Muscle layer of duodenum (tissue), 2 donors: ENCODE measurements at regions not wholly inside any gene's neighbourhood (a gene's known extent, or its start where the extent isn't known, plus 50 kb on each side); places are given as distances from the start of the nearest gene placed in this dataset.

Experiments used
- H3K27ac ChIP-seq: one replicate; pipeline ENCODE4 v1.7.0; 2013; ENCODE audit warnings: mild to moderate bottlenecking, low read length
- H3K27me3 ChIP-seq: one replicate; pipeline ENCODE4 v1.7.0; 2013; ENCODE audit warnings: low read depth, mild to moderate bottlenecking, control low read depth, low read length
- H3K36me3 ChIP-seq, 2 donors: one replicate each; pipeline ENCODE4 v1.7.0; 2013; ENCODE audit warnings: low read length in 2 of 2, control low read depth in 1 of 2, mild to moderate bottlenecking in 1 of 2; ENCODE audit not compliant: insufficient read depth in 2 of 2, control insufficient read depth in 1 of 2
- H3K4me1 ChIP-seq, 2 donors: one replicate each; pipeline ENCODE4 v1.7.0; 2013; ENCODE audit warnings: low read length in 2 of 2, mild to moderate bottlenecking in 2 of 2, control low read depth in 1 of 2, moderate library complexity in 1 of 2; ENCODE audit not compliant: insufficient read depth in 2 of 2, control insufficient read depth in 1 of 2
- H3K4me3 ChIP-seq, 2 donors: one replicate each; pipeline ENCODE4 v1.7.0; 2013; ENCODE audit warnings: low read length in 2 of 2, low read depth in 1 of 2, mild to moderate bottlenecking in 1 of 2
- H3K9me3 ChIP-seq, 2 donors: one replicate each; pipeline ENCODE4 v1.7.0; 2013; ENCODE audit warnings: low read length in 2 of 2, control low read depth in 1 of 2, mild to moderate bottlenecking in 1 of 2; ENCODE audit not compliant: control insufficient read depth in 1 of 2
- donor health status: healthy.

DNA sequence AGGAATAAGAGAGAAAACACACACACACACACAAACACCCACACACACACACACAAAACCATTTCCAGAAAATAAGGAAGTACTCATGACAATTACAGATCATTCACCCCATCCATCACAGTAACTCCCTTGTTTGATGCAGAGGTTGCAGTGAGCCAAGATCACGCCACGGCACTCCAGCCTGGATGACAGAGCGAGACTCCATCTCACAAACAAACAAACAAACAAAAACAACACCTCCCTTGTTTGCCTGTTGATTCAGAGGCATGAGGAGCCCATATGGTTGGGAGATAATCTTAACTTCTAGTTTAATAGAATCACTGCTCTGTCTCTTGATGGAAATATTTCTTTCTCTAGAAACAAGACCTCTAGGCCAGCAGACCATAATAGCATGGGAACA lies 2043.5 kb upstream of the AGA start:
- H3K9me3 ChIP-seq, result no peaks in the 10 kb centered on the region

DNA sequence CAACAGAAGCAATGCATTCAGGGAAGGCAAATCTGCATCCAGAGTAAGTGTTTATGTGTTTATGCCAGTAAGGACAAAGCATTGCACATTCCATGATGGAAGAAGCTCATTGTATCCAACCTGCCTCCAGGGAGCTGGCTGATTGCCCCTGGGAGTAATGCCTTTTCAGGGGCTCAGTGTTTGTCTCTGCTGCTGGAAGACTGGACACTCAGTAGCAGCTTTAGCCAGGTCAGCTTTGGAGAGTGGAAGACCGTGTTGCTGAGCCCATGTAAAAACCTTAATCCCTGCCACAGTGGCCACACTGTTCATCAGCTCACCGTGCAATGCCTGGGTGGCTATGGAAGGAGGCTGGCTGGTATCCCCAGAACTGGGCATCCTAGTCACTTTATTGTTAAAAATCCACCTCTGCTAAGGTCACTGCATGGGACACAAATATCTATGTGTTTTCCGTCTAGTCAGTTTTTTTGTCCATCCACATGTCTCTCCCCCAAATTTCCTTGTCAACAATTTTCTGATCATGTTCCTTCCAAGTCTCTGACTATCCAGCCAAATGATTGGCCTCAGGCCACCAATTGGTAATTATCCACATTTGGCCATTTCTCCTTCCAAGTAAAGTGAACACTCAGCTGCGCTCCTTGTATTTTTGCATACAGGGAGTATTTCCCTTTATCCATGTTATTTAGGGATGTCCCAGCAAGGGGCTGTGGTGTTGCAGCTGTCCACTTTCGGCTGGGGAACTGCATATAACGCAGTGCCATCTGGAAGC lies 2044.5 kb upstream of the AGA start:
- no peak overlapping the region for H3K4me3 ChIP-seq
- no peaks in the 10 kb centered on the region for H3K36me3 ChIP-seq
- no peaks in the 10 kb centered on the region for H3K9me3 ChIP-seq
- no peaks in the 10 kb centered on the region for H3K27me3 ChIP-seq
- H3K4me1 ChIP-seq, result no peaks in the 10 kb centered on the region
- H3K27ac ChIP-seq, result no peak overlapping the region

More for the DNA sequence above, 2043.5 kb upstream of the AGA start:
- Histone ChIP-seq H3K27ac (no peak overlapping the region), H3K27me3 (no peaks in the 10 kb centered on the region), H3K4me3 (no peak overlapping the region), H3K4me1 (no peaks in the 10 kb centered on the region), H3K36me3 (no peaks in the 10 kb centered on the region)

DNA sequence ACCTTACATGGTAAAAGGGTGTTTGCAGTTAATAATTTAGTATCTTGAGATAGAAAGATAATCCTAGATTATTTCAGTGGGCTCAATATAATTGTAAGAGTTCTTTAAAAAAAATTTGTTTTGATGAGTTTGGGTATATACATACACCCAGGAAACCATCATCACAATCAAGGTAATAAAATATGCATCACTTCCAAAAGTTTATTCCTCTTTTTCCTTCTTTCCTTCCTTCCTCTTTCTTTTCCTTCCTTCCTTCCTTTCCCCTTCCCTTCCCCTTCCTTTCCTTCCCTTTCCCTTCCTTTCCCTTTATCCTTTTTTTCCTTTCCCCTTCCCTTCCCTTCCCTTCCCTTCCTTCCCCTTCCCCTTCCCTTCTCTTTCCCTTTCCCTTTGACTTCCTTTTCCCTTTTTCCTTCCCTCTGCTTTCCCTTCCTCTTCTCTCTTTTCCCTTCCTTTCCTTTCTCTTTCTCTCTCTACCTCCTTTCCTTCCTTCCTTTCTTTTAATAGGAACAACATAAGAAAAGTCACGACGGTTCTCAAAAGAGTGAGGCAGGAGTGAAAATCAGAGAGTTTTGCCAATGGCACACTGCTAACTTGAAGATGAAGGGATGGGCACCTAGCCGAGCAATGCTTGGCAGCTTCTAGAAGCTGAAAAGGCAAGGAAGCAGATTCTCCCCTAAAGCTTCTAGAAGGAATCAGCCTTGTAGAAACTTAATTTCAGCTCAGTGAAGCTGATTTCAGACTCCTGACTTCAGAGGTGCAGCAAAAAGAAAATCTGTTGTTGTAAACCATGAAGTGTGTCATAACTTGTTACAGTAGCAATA lies 2050.2 kb upstream of the AGA start:
- H3K27ac ChIP-seq, result no peak overlapping the region
- no peaks in the 10 kb centered on the region for H3K27me3 ChIP-seq
- no peaks in the 10 kb centered on the region for H3K4me1 ChIP-seq
- H3K36me3 ChIP-seq, result no peaks in the 10 kb centered on the region
- no peaks in the 10 kb centered on the region for H3K9me3 ChIP-seq
- no peak overlapping the region for H3K4me3 ChIP-seq

DNA sequence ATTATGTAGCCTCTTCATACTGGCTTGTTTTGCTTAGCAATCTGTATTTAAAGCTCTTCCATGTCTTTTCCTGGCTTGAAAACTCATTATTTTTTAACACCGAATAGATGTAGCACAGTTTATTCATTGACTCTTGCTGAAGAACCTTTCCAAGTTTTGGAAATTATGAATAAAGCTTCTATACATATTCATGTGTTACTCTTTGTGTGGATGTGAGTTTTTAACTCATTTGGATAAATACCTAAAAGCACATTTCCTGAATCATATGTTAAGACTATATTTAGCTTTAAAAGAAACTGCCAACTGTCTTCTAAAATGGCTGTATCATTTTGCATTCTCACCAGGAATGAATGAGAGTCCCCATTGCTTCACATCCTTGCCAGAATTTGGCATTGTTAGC lies 2061.7 kb upstream of the AGA start:
- Histone ChIP-seq H3K9me3 (peaks cover 0 to 2% of the 10 kb centered on the region in 2 donors), H3K27me3 (no peaks in the 10 kb centered on the region), H3K4me3 (no peak overlapping the region), H3K27ac (no peak overlapping the region), H3K36me3 (no peaks in the 10 kb centered on the region), H3K4me1 (no peaks in the 10 kb centered on the region)

DNA sequence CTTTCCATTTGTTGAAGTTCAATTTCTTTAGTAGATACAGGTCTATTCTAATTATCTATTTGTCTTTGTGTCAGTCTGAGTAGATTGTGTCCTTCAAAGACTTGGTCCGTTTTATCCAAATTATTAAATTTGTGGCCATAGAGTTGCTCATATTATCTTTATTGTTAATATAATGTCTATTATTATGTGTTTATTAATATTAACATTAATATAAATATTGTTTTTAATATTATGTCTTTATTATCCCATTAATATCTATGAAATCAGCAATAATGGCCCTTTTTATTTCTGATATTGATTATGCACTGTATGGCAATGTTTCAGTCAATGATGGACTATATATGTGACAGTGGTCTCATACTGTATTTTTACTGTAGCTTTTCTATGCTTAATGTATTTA lies 2067.3 kb upstream of the AGA start:
- no peaks in the 10 kb centered on the region for H3K36me3 ChIP-seq
- H3K4me1 ChIP-seq, result no peaks in the 10 kb centered on the region
- H3K27me3 ChIP-seq, result no peaks in the 10 kb centered on the region
- H3K9me3 ChIP-seq, result no peaks in the 10 kb centered on the region
- no peak overlapping the region for H3K27ac ChIP-seq
- H3K4me3 ChIP-seq, result no peak overlapping the region

DNA sequence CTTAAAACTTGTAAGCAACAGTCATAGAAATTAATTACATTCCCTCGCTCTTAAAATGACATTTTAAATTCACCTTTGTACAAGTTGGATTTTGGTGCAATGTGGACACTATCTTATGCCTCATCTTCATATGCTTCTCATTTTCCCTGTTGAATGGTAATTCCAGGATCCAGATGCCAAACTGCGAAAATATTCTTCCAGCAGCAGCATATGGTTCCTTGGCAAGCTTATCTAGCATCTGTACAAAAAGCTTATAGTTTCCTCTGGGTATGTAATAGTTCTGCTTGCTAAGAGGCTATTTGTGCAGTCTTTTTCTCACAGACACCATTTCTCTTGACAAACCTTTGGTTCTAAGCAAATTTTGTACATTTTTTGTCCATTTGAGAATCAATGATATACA lies 2079.7 kb upstream of the AGA start:
- no peaks in the 10 kb centered on the region for H3K36me3 ChIP-seq
- H3K27ac ChIP-seq, result no peak overlapping the region
- no peak overlapping the region for H3K4me3 ChIP-seq
- no peaks in the 10 kb centered on the region for H3K27me3 ChIP-seq
- no peaks in the 10 kb centered on the region for H3K9me3 ChIP-seq
- no peaks in the 10 kb centered on the region for H3K4me1 ChIP-seq

DNA sequence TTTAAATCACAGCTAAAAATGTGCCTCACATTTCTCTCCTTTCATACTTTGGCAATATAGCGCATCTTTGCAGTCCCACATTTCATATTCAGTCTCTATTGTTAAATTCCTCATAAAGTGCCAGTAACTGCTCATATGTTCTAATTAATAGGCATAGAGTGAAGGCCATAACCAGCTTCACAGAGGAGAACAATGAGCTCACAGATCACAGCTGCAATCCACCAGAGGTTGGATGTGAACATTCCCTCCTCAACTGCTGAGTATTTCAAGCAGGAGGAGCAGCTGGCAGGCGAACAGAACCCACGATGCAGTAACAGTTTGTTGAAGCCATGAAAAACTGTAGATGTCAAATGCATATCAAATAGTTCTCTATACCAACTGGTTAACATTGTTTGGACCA lies 2088.7 kb upstream of the AGA start:
- Histone ChIP-seq H3K27me3 (no peaks in the 10 kb centered on the region), H3K4me3 (no peak overlapping the region), H3K9me3 (no peaks in the 10 kb centered on the region), H3K27ac (no peak overlapping the region), H3K4me1 (no peaks in the 10 kb centered on the region), H3K36me3 (no peaks in the 10 kb centered on the region)

DNA sequence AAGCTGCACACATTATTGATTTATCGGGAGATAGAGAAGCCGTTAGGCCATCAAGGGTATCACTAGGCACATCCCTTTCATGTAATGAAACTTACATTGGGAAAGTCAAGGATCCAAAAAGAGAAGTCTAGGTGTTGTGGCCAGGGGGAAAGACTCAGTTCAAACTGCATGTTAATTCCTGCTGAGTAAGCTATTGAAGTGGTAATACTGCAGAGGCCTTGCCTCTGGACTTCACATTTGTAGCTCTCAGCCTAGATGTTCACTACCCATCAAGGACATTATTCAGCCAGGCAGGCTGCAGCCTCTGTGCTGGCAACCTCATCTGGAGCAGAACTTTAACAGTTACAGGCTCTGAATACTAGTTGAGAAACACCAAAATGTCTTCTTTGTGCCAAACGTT lies 2094.5 kb upstream of the AGA start:
- Histone ChIP-seq H3K4me1 (no peaks in the 10 kb centered on the region), H3K9me3 (no peaks in the 10 kb centered on the region), H3K27ac (no peak overlapping the region), H3K36me3 (no peaks in the 10 kb centered on the region), H3K27me3 (no peaks in the 10 kb centered on the region), H3K4me3 (no peak overlapping the region)

DNA sequence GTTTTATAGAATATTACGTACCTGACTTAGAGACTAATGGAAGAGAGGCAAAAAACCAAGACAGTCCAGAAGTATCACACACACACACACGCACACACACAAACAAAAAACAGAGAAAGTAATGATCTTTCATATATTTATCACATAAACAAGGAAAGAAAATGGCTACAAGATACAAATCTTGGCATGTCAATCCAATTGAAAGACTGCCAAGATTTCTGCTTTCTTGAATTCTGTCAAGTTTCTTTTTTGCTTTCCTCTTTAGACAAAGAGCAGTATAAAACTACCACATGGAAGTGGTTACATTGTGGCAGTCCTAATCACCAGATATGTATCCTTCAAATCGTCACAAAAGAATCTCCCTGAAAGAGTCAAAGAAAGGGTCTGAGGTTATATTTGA lies 2097.4 kb upstream of the AGA start:
- Histone ChIP-seq H3K27ac (no peak overlapping the region), H3K4me1 (no peaks in the 10 kb centered on the region), H3K36me3 (no peaks in the 10 kb centered on the region), H3K4me3 (no peak overlapping the region), H3K27me3 (no peaks in the 10 kb centered on the region), H3K9me3 (no peaks in the 10 kb centered on the region)

DNA sequence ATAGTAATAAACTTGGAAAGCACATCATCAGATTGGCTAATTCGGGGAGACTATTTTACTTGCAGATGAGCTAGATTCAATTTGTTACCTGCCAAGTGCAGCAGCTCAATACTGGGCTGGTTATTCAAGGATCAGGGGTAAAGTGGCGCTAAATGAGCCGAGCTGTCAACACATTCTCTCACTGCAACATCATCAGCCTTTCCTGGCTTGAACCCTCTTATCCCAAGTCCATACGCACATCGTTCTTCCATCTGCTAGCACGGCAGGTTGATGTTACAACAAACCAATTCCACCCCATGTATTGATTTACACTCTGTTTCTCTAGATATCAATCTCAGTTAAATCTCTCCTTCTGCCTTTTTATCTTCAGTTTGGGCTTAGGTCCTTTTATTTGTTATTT lies 2101.5 kb upstream of the AGA start:
- no peak overlapping the region for H3K27ac ChIP-seq
- no peak overlapping the region for H3K4me3 ChIP-seq
- H3K36me3 ChIP-seq, result no peaks in the 10 kb centered on the region
- H3K27me3 ChIP-seq, result no peaks in the 10 kb centered on the region
- H3K9me3 ChIP-seq, result peaks cover 0 to 3% of the 10 kb centered on the region in 2 donors
- no peaks in the 10 kb centered on the region for H3K4me1 ChIP-seq

DNA sequence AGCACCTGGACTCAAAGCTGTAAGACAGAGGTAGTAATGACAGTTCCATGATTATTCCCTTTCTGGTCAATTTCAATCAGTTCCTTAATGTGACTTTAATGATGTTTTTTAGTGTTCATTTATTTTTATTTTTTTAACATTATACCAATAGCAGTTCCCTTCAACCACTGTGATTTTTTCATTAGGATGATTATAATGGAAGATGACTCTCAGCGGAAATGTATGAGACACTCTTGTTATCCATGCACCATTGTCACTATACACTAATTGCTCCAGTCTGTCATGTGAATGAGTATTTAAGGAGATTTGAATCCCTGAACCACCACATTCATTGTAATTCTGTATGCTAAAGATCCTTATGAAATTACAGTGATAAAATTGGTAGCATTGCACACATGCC lies 2102.3 kb upstream of the AGA start:
- Histone ChIP-seq H3K27me3 (no peaks in the 10 kb centered on the region), H3K27ac (no peak overlapping the region), H3K36me3 (no peaks in the 10 kb centered on the region), H3K4me3 (no peak overlapping the region), H3K4me1 (no peaks in the 10 kb centered on the region), H3K9me3 (peaks cover 0 to 3% of the 10 kb centered on the region in 2 donors)
